HEK293T (cell line): ENCODE measurements at regions not wholly inside any gene's neighbourhood (a gene's known extent, or its start where the extent isn't known, plus 50 kb on each side); places are given as distances from the start of the nearest gene placed in this dataset.

Experiments
- CTCF ChIA-PET: fragments of 350-600 bp; formaldehyde crosslinking; extraction: SDS; loops from one replicate; lab custom pipeline; 2021; ENCODE audit warnings: antibody characterized with exemption, inconsistent platforms; lab: Yijun Ruan, JAX
- POLR2A ChIA-PET: fragments of 350-600 bp; formaldehyde crosslinking; extraction: SDS; loops from one replicate; lab custom pipeline; 2020; ENCODE audit warnings: antibody characterized with exemption, inconsistent platforms; lab: Yijun Ruan, JAX
- DNase-seq: peaks from one replicate; pipeline ENCODE4 v3.0.0; 2012; ENCODE audit warnings: mixed read lengths; ENCODE audit errors: extremely low spot score
- ARNT ChIP-seq: fragments of 450-650 bp; IDR thresholded peaks from 2 replicates; pipeline ENCODE4 v1.6.1; 2017; ENCODE audit warnings: mild to moderate bottlenecking
- BHLHE40 ChIP-seq: fragments of 450-650 bp; IDR thresholded peaks from 2 replicates; pipeline ENCODE4 v1.6.1; 2016; ENCODE audit warnings: mild to moderate bottlenecking, moderate library complexity, borderline replicate concordance
- CTBP1 ChIP-seq: fragments of 450-650 bp; IDR thresholded peaks from 2 replicates; pipeline ENCODE4 v1.6.1; 2016; ENCODE audit warnings: borderline replicate concordance
- ELF4 ChIP-seq: fragments of 450-650 bp; IDR thresholded peaks from 2 replicates; pipeline ENCODE4 v1.6.1; 2017; ENCODE audit warnings: antibody characterized with exemption
- FOXA1 ChIP-seq: fragments of 450-650 bp; IDR thresholded peaks from 2 replicates; pipeline ENCODE4 v1.6.1; 2016; ENCODE audit warnings: mild to moderate bottlenecking
- FOXK2 ChIP-seq: fragments of 450-650 bp; IDR thresholded peaks from 2 replicates; pipeline ENCODE4 v1.6.1; 2016; ENCODE audit warnings: mild to moderate bottlenecking
- FOXM1 ChIP-seq: fragments of 450-650 bp; IDR thresholded peaks from 2 replicates; pipeline ENCODE4 v1.6.1; 2017; ENCODE audit warnings: mild to moderate bottlenecking, borderline replicate concordance
- HDGF ChIP-seq: fragments of 450-650 bp; IDR thresholded peaks from 2 replicates; pipeline ENCODE4 v1.6.1; 2017; ENCODE audit warnings: antibody characterized with exemption, borderline replicate concordance
- L3MBTL2 ChIP-seq: fragments of 450-650 bp; conservative IDR thresholded peaks from 2 replicates; pipeline ENCODE4 v1.6.1; 2016; ENCODE audit warnings: mild to moderate bottlenecking
- LEF1 ChIP-seq: fragments of 450-650 bp; IDR thresholded peaks from 2 replicates; pipeline ENCODE4 v1.6.1; 2017; ENCODE audit warnings: mild to moderate bottlenecking, borderline replicate concordance
- NFRKB ChIP-seq: fragments of 450-650 bp; IDR thresholded peaks from 2 replicates; pipeline ENCODE4 v1.6.1; 2016; ENCODE audit warnings: mild to moderate bottlenecking, moderate library complexity
- PKNOX1 ChIP-seq: fragments of 450-650 bp; IDR thresholded peaks from 2 replicates; pipeline ENCODE4 v1.6.1; 2016
- SP1 ChIP-seq: fragments of 450-650 bp; IDR thresholded peaks from 2 replicates; pipeline ENCODE4 v1.6.1; 2017
- SUZ12 ChIP-seq: fragments of 450-650 bp; IDR thresholded peaks from 2 replicates; pipeline ENCODE4 v1.6.1; 2016; ENCODE audit warnings: mild to moderate bottlenecking
- TARDBP ChIP-seq: fragments of 450-650 bp; IDR thresholded peaks from 2 replicates; pipeline ENCODE4 v1.6.1; 2016
- ZNF384 ChIP-seq: fragments of 450-650 bp; IDR thresholded peaks from 2 replicates; pipeline ENCODE4 v1.6.1; 2016

DNA sequence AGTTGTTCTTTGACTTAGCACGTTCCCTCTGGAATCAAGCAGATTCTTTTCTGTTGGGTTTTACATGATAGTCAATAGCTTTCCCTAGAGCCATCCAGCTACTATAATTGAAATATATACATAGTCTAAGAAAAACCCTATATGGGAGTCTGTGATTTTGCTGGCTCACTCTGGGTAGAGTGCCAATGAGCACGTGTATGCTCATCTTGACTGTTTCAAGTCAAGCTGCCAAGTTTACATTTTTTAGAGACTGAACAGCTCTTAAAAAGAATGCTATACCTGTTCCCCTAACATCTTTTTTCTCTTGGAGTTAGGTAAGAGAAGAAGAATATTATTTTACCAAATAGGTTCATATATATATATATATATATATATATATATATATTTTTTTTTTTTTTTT is 182.8 kb upstream of the NRIP1 start:
- ChIA-PET CTCF (interaction anchor here (0.7 kb wide), 1 partner anchor 236 kb away, joined by 3 read pairs; no protein-coding TSS in a partner anchor), POLR2A (no interaction called here)
- no peak for DNase-seq
- no peak for TF ChIP-seq L3MBTL2
- no peak for TF ChIP-seq LEF1

DNA sequence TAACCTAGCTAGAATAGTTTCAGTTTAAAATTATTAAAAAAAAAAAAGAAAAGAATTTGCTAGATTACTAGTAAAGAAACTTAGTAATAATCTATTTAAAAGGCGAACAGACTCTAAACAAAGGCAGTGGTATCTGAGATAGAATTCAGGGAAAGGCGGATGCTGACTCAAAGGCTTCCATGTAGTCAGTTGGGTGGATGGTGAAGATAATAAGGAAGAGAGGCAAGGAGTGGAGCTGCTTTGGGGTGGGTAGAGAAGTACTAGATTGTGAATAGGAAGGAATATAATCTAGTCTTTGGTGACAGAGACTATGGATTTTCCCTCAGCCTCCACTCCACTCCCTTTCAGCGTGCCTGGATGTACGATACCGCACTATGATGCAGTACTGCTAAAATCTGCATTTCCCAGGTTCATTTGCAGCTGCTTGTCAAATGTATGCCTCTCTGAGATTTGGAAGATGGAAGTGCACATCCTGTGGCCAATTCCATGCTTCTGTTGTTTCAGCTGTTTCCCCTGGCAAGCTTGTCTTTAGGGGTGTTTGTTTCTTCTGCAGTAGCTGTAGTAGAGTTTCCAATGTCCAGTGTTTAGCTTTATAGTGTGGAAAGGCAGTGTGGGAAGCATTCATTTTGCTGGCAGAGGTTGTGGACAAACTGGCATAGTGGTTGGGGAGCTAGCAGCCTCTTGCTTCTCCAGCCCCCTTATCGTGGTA is 184.6 kb upstream of the NRIP1 start:
- TF ChIP-seq FOXM1, result no peak
- TF ChIP-seq ARNT, result no peak
- TF ChIP-seq FOXK2, result no peak
- TF ChIP-seq ELF4, result no peak
- TF ChIP-seq LEF1, result no peak
- no peak for TF ChIP-seq TARDBP
- no peak for TF ChIP-seq CTBP1
- TF ChIP-seq BHLHE40, result no peak
- TF ChIP-seq SUZ12, result no peak
- TF ChIP-seq FOXA1, result no peak
- no peak for TF ChIP-seq SP1
- no peak for TF ChIP-seq L3MBTL2
- no peak for TF ChIP-seq NFRKB
- no peak for TF ChIP-seq HDGF
- TF ChIP-seq PKNOX1, result no peak
- ChIA-PET POLR2A (no interaction called here), CTCF (no interaction called here)
- DNase-seq, result no peak

GRCh38 chr21:15250384-15250783 is 185.6 kb upstream of the NRIP1 start:
- POLR2A ChIA-PET, result no interaction called here
- DNase-seq, result no peak
- CTCF ChIA-PET, result no interaction called here
- no peak for TF ChIP-seq BHLHE40
- no peak for TF ChIP-seq SUZ12
- TF ChIP-seq FOXK2, result no peak
- no peak for TF ChIP-seq FOXA1

DNA sequence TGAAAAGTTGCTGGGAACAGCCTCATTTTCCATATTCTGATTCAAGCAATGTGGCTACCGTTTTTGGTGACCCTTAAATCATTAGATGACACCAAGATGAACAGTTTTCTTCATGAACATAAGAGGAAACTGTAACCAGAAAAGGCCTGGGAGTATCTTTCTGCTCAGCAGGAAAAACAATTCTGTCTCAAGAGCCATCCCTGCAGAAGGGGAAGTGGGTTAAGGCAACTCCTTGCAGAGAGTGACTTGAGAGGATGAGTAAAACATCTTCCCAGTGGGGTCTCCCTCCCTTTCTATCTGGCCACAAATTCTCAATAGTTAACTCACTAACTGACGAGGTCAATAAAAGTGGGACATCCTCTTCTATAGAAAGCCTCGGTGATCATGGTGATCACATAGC is 187.6 kb upstream of the NRIP1 start:
- ChIA-PET POLR2A (no interaction called here), CTCF (no interaction called here)
- DNase-seq, result no peak
- TF ChIP-seq BHLHE40 (no peak), NFRKB (no peak), ARNT (no peak), LEF1 (no peak), CTBP1 (no peak), FOXM1 (no peak), ELF4 (no peak), SP1 (no peak), FOXA1 (no peak), ZNF384 (no peak), FOXK2 (no peak), HDGF (no peak), PKNOX1 (no peak), TARDBP (no peak), SUZ12 (no peak), L3MBTL2 (no peak)

- POLR2A ChIA-PET, result no interaction called here
- no peak for DNase-seq
- CTCF ChIA-PET, result no interaction called here
- TF ChIP-seq ZNF384 (no peak), ARNT (no peak), BHLHE40 (no peak), ELF4 (no peak), CTBP1 (no peak), PKNOX1 (no peak), TARDBP (no peak), HDGF (no peak), FOXA1 (no peak), FOXK2 (no peak), FOXM1 (no peak), NFRKB (no peak), SUZ12 (no peak), L3MBTL2 (no peak), SP1 (no peak)
These were observed 189.3 kb upstream of the NRIP1 start for GRCh38 chr21:15254111-15254510.

- ChIA-PET POLR2A (no interaction called here), CTCF (no interaction called here)
These were observed 190.5 kb upstream of the NRIP1 start for GRCh38 chr21:15255261-15255660.

More at GRCh38 chr21:15255261-15255660, 190.5 kb upstream of the NRIP1 start:
- no peak for TF ChIP-seq CTBP1
- no peak for TF ChIP-seq FOXK2
- no peak for TF ChIP-seq SUZ12
- no peak for TF ChIP-seq FOXA1
- no peak for TF ChIP-seq ELF4
- no peak for TF ChIP-seq NFRKB
- TF ChIP-seq ARNT, result no peak
- no peak for TF ChIP-seq PKNOX1
- no peak for TF ChIP-seq L3MBTL2
- no peak for DNase-seq
